ENCODE measurements at regions not wholly inside any gene's neighbourhood (a gene's known extent, or its start where the extent isn't known, plus 50 kb on each side); places are given as distances from the start of the nearest gene placed in this dataset.

- Histone ChIP-seq H3K4me3 (ENCODE audit: insufficient read depth, low read length, poor library complexity, severe bottlenecking) (no peak overlapping the region), H2AFZ (ENCODE audit: low read depth, low read length, severe bottlenecking) (no peak overlapping the region), H3K9me3 (ENCODE audit: insufficient read depth, low read length) (no peaks in the 10 kb centered on the region), H3K79me2 (ENCODE audit: insufficient read depth, low read length) (no peaks in the 10 kb centered on the region), H3K27me3 (ENCODE audit: low read length) (no peaks in the 10 kb centered on the region), H3K36me3 (ENCODE audit: low read length) (no peaks in the 10 kb centered on the region), H3K9me2 (replicated peaks; ENCODE audit: insufficient read depth, low read length) (no peaks in the 10 kb centered on the region), H3K4me2 (ENCODE audit: low read depth, low read length, poor library complexity, severe bottlenecking) (no peak overlapping the region), H3K27ac (ENCODE audit: low read depth, low read length) (no peak overlapping the region), H3F3A (ENCODE audit: insufficient read depth) (no peaks in the 10 kb centered on the region), H4K20me1 (ENCODE audit: low read depth, low read length) (no peaks in the 10 kb centered on the region), H3K9ac (ENCODE audit: low read length) (no peak overlapping the region)
- TF ChIP-seq, protein P1, sequence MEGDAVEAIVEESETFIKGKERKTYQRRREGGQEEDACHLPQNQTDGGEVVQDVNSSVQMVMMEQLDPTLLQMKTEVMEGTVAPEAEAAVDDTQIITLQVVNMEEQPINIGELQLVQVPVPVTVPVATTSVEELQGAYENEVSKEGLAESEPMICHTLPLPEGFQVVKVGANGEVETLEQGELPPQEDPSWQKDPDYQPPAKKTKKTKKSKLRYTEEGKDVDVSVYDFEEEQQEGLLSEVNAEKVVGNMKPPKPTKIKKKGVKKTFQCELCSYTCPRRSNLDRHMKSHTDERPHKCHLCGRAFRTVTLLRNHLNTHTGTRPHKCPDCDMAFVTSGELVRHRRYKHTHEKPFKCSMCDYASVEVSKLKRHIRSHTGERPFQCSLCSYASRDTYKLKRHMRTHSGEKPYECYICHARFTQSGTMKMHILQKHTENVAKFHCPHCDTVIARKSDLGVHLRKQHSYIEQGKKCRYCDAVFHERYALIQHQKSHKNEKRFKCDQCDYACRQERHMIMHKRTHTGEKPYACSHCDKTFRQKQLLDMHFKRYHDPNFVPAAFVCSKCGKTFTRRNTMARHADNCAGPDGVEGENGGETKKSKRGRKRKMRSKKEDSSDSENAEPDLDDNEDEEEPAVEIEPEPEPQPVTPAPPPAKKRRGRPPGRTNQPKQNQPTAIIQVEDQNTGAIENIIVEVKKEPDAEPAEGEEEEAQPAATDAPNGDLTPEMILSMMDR (IDR thresholded peaks at IDR 0.05; ENCODE audit: insufficient read depth, low read length, poor library complexity, severe bottlenecking): no peak
- TF ChIP-seq EZH2phosphoT487 (conservative IDR thresholded peaks at IDR 0.05; ENCODE audit: low read length): no peak
These were observed 1423.8 kb downstream of the TBC1D22A start for GRCh38 chr22:48186146-48186790.

- H3K4me2 ChIP-seq (ENCODE audit: low read depth, low read length, poor library complexity, severe bottlenecking): no peak overlapping the region
- H3K79me2 ChIP-seq (ENCODE audit: insufficient read depth, low read length): no peaks in the 10 kb centered on the region
- H3F3A ChIP-seq (ENCODE audit: insufficient read depth): no peaks in the 10 kb centered on the region
- H3K9ac ChIP-seq (ENCODE audit: low read length): no peak overlapping the region
- H3K27ac ChIP-seq (ENCODE audit: low read depth, low read length): no peak overlapping the region
- H3K9me3 ChIP-seq (ENCODE audit: insufficient read depth, low read length): no peaks in the 10 kb centered on the region
- no peak overlapping the region for H3K4me3 ChIP-seq (ENCODE audit: insufficient read depth, low read length, poor library complexity, severe bottlenecking)
- no peak for TF ChIP-seq EZH2phosphoT487 (conservative IDR thresholded peaks at IDR 0.05; ENCODE audit: low read length)
- TF ChIP-seq, protein P1 (IDR thresholded peaks at IDR 0.05; ENCODE audit: insufficient read depth, low read length, poor library complexity, severe bottlenecking): no peak
- no peak overlapping the region for H2AFZ ChIP-seq (ENCODE audit: low read depth, low read length, severe bottlenecking)
- H3K36me3 ChIP-seq (ENCODE audit: low read length): no peaks in the 10 kb centered on the region
- H3K27me3 ChIP-seq (ENCODE audit: low read length): no peaks in the 10 kb centered on the region
- H3K9me2 ChIP-seq (replicated peaks; ENCODE audit: insufficient read depth, low read length): no peaks in the 10 kb centered on the region
- no peaks in the 10 kb centered on the region for H4K20me1 ChIP-seq (ENCODE audit: low read depth, low read length)
These were observed 1422.9 kb downstream of the TBC1D22A start for GRCh38 chr22:48185071-48186055.

GRCh38 chr22:48182846-48183805, 1420.7 kb downstream of the TBC1D22A start:
- H3F3A ChIP-seq (ENCODE audit: insufficient read depth): no peaks in the 10 kb centered on the region
- H3K9ac ChIP-seq (ENCODE audit: low read length): no peak overlapping the region
- no peak overlapping the region for H3K4me3 ChIP-seq (ENCODE audit: insufficient read depth, low read length, poor library complexity, severe bottlenecking)
- no peaks in the 10 kb centered on the region for H4K20me1 ChIP-seq (ENCODE audit: low read depth, low read length)
- no peaks in the 10 kb centered on the region for H3K9me3 ChIP-seq (ENCODE audit: insufficient read depth, low read length)
- H3K9me2 ChIP-seq (replicated peaks; ENCODE audit: insufficient read depth, low read length): no peaks in the 10 kb centered on the region
- no peak overlapping the region for H3K4me2 ChIP-seq (ENCODE audit: low read depth, low read length, poor library complexity, severe bottlenecking)
- no peak overlapping the region for H3K27ac ChIP-seq (ENCODE audit: low read depth, low read length)
- TF ChIP-seq, protein P1 (IDR thresholded peaks at IDR 0.05; ENCODE audit: insufficient read depth, low read length, poor library complexity, severe bottlenecking): no peak
- TF ChIP-seq EZH2phosphoT487 (conservative IDR thresholded peaks at IDR 0.05; ENCODE audit: low read length): no peak
- no peaks in the 10 kb centered on the region for H3K27me3 ChIP-seq (ENCODE audit: low read length)
- no peaks in the 10 kb centered on the region for H3K79me2 ChIP-seq (ENCODE audit: insufficient read depth, low read length)
- H3K36me3 ChIP-seq (ENCODE audit: low read length): no peaks in the 10 kb centered on the region
- H2AFZ ChIP-seq (ENCODE audit: low read depth, low read length, severe bottlenecking): no peak overlapping the region
